ENCODE measurements at regions not wholly inside any gene's neighbourhood (a gene's known extent, or its start where the extent isn't known, plus 50 kb on each side); places are given as distances from the start of the nearest gene placed in this dataset.

DNA sequence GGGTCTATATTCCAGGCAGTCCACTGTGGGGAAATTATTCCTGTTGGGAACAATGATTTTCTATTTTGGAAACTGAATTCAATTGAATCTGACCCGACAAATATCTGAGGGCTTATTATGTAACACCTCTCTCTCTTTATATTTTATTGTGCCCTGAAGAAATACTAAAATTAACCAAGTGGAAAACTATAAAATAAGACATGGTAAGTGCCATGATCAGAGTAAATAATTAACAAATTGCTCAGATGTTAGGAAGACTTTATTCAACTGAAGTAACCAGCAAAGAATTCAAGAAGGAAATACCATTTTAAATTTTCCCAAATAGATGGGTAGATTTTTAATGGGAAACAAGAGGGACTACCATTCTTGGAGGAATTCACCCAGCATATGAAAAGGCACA lies 632.9 kb downstream of the MAFB start:
- TF ChIP-seq CTCF (IDR thresholded peaks at IDR 0.05; ENCODE audit: insufficient read depth, low read length, poor library complexity, severe bottlenecking), result no peak
- no peak for TF ChIP-seq EZH2phosphoT487 (conservative IDR thresholded peaks at IDR 0.05; ENCODE audit: low read length)

All from SU-DHL-6 (cell line).